ENCODE measurements at regions not wholly inside any gene's neighbourhood (a gene's known extent, or its start where the extent isn't known, plus 50 kb on each side); places are given as distances from the start of the nearest gene placed in this dataset.

DNA sequence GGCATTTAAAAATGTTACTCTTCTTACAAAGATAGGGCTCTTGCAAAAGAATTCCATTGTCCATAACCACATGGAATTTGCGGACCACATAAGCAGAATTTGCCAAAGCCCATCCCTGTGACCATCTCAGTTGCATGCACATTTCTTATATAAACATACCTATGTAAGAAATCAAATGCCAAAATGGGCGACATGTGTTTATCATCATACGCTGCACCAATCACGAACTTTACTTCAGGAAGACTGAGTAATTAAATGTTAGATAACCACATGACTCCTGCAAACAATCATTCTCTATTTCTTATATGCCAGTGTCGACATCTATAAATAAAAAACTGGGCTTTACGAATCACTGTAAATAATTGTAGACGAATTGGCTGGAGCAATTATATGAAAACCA is 186.1 kb upstream of the RBMS1 start:
- DNase-seq (ENCODE audit: low spot score), result no peak

DNA sequence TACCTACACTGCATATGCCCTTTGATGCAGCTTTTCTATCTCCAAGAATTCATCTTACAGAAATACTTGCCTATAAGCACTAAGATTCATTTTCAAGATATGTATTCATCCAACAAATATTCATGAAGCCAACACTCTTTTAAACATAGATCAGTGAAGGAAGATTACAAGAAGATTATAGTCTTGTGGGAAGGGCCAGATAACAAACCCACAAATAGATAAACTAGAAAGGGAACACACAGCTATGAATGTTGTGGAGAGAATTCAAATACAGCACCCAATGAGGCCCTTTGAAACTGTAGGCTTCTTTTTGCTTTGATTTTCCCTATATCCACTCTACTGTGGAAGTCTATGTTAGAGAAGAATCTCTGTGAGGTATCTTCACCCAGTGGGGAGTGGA is 186.7 kb upstream of the RBMS1 start:
- no peak for DNase-seq (ENCODE audit: low spot score)

DNA sequence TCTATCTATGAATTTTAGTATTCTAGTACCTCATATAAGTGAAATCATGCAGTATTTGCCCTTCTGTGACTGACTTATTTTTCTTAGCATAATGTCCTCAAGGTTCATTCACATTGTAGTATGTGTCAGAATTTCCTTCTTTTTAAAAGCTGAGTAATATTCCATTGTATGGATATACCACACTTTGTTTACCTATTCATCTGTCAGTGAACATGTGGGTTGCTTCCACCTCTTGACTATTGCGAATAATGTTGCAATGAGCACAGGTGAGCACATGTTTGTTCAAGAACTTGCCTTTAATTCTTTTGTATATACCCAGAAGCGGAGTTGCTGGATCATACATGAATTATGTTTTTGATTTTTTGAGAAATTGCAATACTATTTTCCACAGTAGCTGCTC is 187.4 kb upstream of the RBMS1 start:
- no peak for DNase-seq (ENCODE audit: low spot score)

DNA sequence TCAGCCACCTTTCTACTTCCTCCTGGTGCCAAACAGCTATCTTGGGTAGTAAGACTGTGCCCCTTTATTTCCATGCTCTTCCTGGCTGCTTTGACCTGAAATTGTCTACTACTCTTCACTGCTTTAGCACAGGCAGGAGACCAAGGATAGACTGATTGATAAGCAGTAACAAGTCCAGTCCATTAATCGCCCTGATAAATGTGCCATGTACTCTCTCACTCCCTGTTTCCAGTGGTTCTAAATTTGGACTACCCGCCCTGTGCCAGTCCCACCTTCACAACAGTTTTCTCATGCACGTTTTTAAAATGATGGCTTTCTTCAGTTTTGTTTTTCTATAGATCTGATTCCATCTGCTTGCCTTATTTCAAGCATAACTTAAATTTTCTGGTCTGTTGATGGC is 189.6 kb upstream of the RBMS1 start:
- no peak for DNase-seq (ENCODE audit: low spot score)

DNA sequence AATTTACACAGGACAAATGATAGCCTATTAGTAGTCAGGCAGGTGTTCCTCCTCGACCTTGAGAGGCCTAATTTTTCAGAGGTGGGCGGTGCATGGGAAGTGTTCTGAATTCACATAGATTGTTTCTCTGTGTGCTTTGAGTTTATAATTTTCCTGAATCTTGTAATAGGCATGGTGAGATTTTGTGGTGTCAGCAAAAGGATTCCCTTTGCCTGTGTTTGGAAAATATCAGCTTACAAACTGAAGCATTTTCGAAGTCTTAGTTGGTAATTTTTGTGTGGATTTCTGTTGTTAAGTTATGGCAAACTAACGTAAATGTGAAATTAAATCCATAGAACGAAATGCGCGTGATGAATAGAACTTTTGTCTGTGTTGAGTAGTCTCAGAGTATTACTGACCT is 194.0 kb upstream of the RBMS1 start:
- DNase-seq (ENCODE audit: low spot score), result no peak

DNA sequence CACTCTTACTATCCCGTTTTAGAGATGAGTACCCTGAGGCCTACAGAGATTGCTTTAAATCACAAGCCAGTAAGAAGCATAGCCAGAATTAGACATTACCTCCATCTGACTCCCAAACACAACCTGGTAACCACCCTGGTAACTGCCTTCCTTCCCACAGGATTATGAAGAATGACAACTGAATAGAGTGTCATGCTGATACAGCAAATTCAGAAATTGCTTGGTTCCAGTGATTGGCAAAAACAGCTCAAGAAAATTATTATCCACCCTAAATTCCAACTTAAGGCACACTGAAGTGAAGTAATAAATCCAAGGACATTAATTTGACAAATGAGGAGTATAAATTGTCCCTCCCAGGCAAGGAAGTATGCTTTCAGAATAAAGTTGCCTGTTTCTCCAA is 195.8 kb upstream of the RBMS1 start:
- DNase-seq (ENCODE audit: low spot score), result no peak

DNA sequence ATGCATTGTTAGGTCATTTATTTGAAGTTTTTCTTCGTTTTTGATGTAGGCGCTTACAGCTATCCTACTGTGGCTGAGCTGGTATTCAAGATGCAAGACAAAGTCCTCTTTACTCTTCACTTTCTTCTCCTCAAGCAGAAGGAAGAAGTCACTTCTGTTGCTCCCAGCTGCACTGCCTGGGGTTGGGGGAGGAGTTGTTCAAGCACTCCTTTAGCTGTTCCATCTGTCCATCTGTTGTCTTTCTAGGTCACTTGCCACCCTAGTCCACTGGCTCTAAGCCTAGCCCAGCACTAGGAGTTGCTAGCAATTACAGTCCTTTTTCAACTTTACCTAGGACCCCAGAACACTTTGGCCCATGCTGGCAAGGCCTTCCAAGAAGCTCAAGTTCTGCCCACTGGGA is 200.6 kb upstream of the RBMS1 start:
- no peak for DNase-seq (ENCODE audit: low spot score)

DNA sequence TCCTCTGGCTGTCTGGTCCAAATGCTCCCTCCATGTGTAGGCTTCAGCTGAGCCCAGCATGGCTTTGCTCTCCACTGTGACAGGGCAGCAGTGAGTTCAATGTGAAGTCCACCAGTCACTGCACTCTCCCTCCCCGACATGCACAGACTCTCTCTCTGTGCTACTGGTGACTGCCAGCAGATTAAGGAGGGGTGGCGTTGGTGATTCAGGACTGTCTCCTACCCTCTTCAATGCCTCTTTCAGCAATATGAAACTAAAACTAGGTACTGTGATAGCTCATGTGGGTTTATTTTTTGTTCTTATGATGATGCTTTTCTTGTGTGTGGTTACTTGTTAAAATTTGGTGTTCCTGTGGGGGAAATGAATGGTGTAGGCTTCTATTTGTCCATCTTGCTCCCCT is 201.0 kb upstream of the RBMS1 start:
- no peak for DNase-seq (ENCODE audit: low spot score)

DNA sequence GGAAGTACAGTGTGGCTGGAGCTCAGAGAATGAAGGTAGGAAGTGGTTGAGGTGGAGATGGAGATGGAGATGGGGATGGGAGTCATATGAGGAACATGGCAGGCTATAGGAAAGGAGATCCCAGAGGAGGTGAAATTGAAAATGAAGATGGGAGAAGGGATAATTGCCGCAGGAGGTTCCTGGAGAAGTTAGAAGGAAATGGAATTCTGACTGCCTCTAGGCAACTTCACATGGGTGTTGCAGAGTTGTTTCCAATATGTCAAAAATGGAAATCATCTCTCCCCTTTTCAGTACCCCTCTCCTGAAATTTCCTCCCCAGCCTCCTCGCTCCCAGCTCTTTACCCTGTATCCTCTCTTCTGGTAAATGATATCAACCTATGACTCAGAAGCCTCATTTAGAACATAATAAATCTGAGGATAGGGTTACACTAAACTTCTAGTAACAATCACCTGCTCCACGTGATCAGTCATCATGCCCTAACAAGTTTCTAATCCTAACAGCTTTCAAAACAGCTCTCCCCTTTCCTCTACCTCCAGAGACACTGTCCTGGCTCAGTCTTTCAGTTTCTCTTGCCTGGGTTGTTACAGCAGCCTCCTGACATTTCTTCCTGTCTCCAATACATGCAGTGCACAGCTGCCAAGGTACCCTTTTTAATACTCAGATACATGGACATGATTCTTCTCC is 201.9 kb upstream of the RBMS1 start:
- DNase-seq (ENCODE audit: low spot score), result no peak

DNA sequence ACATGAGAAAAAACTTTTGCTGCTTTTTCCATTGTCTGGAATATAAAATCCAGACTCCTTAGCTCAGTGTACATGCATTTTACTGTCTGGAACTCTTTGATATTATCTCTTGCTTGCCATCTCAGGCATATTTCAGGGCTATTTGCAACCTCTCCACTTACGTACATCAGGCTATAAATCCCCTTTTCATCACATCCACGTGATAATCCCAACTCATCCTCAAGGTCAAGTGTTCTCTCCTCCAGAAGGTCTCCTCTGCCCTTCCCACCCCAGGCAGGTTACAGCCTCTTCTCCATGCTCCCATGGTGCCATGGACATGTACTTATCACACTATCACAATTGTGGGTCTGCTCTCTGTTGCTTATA is 202.5 kb upstream of the RBMS1 start:
- DNase-seq (ENCODE audit: low spot score), result no peak

DNA sequence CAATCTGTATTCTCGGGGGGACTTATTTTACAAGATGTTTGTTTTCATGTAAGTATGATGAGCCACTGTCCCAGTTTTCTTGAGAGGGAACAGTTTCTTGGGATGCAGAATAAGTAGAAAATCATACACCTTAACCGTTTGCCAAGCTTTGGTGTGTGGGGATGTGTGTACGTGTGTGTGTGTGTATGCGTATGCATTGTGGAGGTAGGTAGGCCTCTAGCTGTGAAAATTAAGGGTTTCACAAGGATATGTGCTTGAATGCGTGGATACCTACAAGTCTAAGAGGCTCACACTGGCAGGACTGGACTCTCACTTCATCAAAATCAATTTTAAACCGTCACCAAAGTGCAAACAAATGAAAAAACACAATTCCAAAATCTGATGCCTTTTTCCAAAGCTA is 204.2 kb upstream of the RBMS1 start:
- DNase-seq (ENCODE audit: low spot score), result no peak

DNA sequence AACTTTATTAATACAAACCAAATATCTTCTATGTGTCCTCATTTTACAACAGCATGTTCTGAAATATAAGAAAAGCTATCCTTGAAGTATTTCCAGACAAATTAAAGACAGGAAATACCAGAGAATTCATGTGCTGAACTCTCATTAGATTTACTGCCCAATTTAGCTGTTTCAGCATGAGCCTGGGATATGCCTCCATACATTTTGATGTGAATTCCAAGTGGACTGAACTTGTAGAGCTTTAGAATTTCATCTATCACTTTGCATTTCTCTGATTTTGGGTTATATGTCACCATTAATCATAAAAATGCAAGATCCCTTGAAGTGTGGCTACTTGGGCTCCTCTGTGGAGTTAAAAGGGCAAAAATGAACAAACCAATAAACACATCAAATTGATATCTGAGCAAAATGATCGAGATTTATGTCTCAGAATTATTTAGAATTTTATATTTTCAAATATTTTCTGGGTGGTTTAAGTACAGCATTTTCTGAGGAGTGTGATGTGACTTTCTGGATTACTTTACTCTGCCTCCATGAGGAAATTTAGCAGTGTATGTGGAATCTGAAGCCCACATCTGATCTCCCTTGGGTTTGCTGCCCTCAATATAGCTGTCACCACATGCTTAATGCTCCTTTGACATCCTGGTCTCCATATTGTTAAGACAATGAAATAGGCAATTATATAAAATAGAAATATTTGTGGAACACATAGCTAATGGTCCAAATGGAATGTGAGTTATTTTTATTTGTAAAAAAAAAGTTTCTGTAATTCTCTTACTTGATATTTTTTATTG is 206.6 kb upstream of the RBMS1 start:
- no peak for DNase-seq (ENCODE audit: low spot score)

DNA sequence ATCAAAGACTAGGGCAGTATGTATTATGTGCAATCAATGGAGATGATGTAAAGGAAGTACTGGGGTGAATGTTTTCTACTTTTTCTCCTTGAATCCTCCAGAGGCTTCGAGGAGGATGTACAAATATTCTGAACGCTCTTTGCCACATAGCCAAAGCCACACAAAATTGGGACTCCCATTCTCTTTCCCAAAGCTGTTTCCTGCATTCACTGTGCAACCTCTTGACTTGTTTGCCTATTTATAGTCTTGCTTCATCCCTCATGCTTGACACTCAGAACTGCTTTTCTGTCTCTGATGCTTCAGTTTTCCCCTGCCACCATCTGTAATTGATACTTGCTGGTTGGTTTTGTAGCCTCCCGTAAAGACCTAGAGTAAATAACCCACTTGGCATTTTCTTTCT is 208.2 kb upstream of the RBMS1 start:
- DNase-seq (ENCODE audit: low spot score), result no peak

DNA sequence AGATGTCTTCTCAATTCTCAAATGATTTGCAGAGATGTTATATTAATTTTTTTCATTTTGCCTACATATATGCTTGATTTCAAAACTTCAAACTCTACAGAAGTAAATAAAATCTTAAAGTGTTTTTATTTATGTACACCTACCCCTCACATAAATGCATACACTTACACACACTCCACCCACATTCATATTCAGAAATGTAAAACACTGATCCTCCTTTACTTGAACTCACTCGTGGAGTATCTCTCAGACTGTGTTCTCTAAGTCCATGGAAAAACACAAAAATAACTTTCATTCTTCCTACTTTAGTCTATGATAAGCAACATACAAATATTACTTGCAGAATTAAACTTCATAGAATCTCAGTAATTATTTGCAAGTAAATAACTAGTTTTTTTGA is 209.1 kb upstream of the RBMS1 start:
- no peak for DNase-seq (ENCODE audit: low spot score)

DNA sequence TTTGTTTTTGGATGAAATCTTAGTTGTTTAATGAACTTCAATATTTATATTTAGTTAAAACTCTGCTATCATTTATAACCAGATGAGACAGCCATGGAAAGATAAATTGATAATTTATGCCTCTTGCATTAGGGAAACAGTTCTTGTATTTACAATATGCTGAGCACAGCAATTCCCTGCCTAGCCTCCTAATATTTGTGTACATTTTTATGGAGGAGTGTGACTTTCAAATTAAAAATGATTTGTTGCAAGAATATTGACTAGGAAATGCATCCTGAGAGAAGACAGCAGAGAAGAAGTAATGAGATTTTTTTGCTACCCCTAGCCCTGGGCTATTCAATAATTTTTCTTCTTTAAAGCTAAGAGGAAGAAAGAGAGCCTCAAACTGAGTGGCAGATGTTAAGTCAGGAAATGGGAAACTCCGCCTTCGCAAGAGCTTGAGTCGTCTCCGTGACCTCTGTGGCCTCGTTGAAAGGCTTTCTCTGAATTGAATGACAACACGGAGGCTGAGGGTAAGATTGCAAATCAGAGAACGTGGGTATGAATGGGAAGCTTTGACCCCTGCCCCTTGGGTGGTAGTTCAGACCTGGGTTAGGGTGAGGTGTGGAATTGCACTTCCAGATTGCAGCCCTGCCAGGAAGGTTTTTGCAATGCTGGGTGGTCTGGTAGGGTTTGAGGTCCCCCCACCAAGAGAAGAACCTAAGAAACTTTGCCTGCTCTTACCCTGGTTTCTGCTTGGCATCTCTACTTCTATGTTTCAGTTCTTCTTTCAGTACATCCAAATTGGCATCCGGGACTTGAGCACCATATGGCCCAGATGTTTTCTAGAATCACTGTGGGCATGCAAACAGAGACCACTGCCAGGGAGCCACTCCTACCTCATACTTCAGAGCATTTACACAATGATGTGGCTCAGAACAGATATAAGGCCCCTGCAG is 210.3 kb upstream of the RBMS1 start:
- no peak for DNase-seq (ENCODE audit: low spot score)

DNA sequence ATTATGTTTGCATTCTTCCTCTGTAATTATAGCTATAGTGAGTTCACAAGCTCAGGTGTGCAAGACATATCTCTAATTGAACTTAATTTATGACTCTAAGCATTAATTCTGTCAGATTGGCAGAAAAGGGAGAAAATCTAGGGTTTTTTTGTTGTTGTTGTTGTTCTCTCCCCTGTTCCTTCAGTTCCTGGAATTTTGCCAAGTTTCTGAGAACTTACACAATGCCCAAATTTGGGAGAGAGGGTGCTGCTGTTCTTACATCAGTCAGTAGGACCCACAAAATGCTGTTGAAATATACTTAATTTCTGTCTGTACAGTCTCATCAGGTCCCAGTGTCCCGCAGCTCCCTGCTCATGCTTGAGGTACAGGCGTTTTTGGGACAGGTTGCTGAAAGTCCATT is 221.8 kb upstream of the RBMS1 start:
- no peak for DNase-seq (ENCODE audit: low spot score)

DNA sequence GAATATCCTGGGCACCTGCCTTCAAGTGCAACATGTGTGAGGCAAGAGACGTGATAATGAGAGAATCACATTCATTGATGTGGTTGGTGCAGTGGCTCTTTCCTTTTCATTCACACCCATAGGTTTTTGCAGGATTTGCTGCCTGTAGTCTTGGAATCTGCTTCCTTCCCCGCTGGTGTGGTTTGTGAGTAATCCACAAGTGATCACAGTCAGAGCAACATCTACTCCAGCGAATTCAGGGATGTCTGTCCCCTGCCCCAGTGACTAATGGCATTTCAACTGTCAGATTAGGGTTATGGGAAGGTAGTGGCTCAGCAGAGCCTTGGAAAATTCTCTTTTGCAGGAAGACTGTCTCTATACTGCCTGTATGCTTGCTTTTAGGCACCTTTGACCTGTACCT is 225.5 kb upstream of the RBMS1 start:
- DNase-seq (ENCODE audit: low spot score), result no peak

DNA sequence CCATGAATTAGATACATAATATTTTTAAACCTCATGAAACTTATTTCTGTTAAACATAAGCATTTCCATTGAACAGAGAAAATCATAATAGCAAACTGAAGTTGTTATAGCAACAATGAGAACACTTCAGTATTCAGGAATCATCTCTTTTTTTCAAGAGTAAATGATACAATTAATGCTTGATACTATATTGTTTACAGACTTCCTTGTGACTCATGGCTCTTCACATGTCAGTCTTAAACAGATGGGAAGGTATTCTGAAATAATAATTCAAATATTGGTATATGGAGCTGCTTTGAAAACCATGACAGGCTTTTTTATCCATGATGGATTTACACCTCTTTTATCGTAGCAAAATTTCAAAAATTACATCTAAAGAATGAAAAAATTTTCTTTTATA is 226.5 kb upstream of the RBMS1 start:
- no peak for DNase-seq (ENCODE audit: low spot score)

DNA sequence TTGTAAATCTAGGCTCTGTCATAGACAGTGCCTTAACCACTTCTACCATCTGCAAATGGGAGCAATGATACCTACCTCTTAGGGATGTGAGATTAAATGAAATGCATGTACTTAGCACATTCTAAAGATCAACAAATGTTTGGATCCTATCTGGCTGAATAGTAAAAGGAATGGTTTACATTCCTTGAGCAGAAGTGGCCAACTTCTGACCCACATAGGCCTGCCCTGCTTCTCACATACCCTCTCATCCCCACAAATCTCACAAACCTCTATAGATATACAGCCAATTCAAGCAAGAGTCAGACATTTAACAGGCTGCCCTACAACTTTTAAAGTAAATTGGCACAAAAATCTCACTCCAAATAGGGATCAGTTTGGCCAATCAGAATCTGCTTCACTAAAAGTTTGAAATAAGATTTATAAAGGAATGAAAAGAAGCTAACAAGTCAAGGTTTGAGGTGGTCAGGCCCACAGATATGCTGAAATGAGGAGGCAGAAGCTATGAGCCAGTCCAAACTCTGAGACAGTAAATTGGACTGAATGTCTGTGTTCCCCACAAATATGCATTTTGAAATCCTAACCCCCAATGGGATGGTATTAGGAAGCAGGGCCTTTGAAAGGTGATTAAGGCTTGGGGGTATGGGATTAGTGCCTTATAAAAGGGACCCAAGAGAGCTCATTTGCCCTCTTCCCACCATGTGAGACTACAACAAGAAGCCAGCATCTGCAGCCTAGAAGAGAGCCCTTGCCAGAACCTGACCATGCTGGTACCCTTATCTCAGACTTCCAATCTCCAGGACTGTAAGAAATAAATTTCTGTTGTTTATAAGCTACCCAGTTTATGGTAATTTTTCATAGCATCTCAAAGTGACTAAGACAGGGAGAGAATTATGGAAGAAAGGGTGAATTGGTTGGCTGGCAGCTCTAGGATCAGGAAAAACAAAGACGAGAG is 227.8 kb upstream of the RBMS1 start:
- no peak for DNase-seq (ENCODE audit: low spot score)

DNA sequence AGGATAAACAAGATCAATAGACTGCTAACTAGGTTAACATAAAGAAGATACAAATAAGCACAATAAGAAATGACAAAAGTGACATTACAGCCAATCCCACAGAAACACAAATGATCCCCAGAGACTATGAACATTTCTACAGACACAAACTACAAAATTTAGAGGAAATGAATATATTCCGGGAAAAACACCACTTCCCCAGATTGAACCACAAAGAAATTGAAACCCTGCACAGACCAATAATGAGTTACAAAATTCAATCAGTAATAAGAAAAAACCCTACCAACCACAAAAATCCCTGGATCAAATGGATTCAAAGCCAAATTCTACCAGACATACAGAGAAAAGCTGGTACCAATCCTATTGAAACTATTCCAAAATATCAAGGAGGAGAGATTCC is 232.4 kb upstream of the RBMS1 start:
- no peak for DNase-seq (ENCODE audit: low spot score)

DNA sequence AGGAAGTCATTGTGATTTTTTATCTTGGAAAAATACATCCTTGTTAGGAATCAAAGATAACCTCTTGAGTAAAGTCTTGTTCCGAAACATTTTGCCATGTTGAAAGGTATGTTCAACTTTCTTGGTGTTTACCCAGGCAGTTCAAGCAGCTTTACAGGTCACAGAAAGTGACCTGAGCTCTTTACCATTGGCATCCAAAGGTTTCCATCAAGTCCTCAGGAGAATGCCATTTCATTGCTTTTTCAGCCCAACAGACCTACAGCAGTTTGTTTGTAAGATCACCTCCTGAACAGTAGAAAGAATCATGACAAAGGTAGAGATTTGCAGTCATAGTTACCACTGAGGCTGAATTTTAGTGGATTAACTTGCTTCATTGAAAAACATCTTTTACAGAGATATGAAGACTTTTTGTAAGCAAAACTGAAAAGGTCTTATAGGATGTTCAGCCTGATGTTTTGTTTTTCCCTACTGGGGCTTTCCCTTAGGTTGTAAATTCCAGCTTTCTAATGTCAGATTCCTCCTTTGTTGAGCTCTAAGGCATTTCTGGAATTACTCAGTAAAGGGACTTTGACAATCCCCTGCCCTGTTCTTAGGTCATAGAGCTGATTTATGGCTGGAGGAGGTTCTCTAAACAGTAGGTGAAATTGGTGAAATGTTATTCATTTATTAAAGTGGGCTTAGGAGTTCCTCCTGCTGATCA is 236.8 kb upstream of the RBMS1 start:
- DNase-seq (ENCODE audit: low spot score), result no peak
